ENCODE measurements at regions not wholly inside any gene's neighbourhood (a gene's known extent, or its start where the extent isn't known, plus 50 kb on each side); places are given as distances from the start of the nearest gene placed in this dataset.

DNA sequence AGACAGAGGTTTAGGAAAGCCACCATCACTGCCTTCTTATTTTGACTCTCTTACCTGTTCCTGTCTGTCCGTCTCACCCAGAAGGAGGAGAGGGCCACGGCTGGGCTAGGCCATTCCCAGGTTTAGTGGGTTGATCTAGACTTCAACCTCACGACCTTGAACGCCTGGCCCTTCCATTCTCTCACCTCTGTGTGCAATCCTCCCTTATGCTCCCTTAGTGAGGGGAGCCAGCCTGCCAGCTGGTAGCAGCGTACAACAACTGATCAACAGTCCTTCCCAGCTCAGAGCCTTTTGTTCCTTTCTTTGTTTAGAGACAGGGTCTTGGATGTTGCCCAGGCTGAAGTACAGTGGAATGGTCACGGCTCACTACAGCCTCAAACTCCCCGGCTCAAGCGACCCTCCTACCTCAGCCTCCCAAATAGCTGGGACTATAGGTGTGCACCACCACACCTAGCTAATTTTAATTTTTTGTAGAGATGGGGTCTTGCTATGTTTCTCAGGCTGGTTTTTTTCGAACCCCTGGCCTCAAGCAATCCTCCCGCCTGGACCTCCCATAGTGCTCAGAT, 123.9 kb downstream of the ZNF664 start:
- no peak for DNase-seq

- no peak for DNase-seq
Measured at GRCh38 chr12:124097701-124098100, 124.7 kb downstream of the ZNF664 start.

- no peak for DNase-seq
Measured at GRCh38 chr12:124098101-124098757, 125.2 kb downstream of the ZNF664 start.

DNA sequence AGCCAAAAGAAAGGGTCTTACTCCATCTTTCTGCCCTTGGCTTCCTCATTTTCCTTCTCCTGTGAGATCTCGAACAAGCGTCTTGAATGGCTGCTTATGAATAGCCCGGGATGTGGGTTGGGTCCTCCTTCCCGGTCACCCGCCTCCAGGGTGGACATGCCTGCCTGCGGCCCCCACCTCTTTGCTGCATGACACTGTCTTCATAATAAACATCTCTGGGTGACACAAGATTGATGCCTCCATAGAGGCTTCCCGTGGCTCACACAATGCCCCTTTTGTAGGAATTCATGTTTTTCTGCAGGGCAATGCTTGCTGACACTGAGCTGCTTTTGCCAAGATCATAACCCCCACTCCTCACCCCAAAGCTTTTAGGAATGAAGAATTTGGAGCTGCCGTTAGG, 125.9 kb downstream of the ZNF664 start:
- DNase-seq = no peak

DNA sequence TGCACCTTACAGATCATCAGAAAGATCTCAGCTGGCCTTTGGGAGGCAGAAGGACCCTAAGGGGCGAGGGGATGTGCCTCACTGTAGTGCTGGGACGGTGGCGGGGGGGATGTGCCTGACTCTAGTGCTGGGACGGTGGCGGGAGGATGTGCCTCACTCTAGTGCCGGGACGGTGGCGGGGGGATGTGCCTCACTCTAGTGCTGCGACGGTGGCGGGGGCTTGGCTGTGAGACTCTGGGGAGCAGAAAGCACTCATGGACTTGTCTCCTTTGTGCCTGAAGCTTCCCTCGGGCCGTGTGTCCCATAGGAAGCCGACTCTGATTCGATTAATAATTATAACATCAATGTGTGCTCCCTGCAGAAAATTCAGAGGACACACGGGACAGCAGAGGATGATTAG, 126.6 kb downstream of the ZNF664 start:
- DNase-seq = no peak

DNA sequence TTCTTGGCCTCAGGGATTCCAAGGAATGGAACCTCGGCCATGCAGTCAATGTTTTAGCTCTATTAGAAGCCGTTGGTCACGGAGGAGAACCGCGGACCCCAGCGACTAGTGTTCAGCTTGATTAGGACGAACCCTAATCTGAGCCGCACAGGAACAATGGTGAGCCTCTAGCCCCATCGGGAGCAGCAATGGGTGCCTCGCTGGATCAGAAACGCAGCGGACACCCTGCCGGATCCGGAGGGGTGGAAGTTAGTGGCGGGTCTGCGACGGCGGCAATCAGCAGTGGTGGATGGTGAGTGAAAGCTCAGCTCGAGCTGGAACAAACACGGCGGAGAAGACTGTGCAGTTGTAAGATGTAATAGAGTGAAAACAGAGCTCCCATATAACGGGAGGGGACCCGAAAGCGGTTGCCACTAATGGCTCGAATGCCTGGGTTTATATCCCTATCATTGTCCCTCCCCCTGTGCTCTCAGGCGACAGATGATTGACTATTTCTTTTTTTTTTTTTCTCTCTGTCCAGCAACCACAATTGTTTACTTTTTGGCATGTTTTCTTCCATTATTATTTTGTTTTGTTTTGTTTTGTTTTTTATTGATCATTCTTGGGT, 127.7 kb downstream of the ZNF664 start:
- DNase-seq = no peak

GRCh38 chr12:124105546-124105945, 132.5 kb downstream of the ZNF664 start:
- DNase-seq = no peak

DNA sequence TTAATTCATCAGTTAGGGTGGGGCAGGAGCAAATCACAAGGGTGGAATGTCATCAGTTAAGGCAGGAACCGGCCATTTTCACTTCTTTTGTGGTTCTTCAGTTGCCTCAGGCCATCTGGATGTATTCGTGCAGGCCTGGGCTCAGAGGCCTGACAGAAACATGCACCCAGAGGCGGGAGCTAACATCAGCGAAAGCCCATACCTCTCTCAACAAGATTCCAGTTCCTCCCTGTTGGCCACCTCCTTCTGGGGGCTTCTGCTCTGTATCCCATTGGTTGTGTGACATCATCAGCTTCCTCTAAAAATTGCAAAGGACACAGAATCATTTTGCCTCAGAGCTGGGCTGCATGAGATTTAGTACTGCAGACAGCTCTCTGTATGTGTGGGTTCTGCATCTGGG, 134.3 kb downstream of the ZNF664 start:
- DNase-seq = no peak

GRCh38 chr12:124109760-124110159, 136.7 kb downstream of the ZNF664 start:
- peak; percentile 18 for DNase-seq

DNA sequence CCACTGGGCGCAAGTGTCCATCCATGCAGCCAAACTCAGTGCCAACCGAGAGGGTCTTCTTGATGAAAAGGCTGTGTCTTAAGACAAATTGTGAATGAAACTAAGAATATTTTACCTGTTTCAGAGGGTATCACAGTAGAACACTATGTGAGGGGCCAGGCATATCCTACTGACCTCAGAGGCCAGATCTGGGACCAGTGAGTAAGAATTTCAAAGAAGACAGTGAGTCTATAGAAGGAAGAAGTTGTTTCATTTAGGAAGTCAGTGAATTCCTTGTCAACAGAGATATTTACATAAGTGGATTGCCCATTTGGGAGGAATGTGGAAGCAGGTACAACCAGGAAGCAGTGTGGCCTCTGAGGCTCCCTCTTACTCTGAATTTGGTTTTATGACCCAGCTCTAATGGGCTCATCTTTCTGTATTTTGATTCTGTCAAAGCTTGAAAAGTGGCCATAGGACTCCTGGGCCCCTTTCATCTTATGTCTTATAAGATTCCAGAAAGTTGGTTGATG, 137.4 kb downstream of the ZNF664 start:
- DNase-seq = no peak

- no peak for DNase-seq
Measured at GRCh38 chr12:124111006-124111405, 138.0 kb downstream of the ZNF664 start.

DNA sequence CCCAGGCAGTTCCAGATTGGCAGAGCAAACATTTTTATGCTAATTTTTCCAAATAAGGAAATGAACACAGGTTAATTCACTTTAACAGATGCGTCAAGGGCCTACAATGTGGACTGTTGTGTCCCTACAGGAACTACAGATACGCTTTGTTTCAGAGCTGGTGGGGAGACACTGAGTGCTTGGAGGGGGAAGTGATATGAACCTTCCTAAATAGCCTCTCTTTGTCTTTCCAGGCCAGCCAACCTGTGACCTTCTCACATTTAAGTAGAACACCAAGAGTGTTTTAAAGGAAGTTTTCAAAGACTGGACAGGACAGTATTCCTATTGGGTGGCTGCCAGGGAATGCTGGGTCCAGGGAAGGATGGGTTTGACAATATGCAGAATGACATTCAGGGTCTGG, 141.3 kb downstream of the ZNF664 start:
- DNase-seq = no peak

DNA sequence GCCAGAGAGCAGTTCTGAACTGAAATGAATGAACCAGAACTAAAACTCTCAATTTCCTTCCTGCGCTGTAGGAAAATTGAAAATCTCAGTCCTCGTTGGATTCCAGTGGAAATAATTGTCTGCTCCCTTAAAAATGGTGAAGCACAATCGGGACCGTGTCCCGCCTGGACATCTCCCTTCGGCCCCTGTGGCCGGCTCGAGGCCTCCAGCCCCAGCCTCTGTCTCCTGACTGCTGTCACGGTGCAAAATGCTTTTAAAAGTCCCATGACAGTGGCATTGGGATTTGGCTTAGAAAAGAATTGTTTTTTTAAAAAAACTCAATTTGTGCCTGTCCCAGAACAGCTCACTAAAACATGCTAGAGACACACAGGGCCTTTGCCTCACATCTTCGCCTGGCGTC, 142.5 kb downstream of the ZNF664 start:
- DNase-seq = no peak

- DNase-seq = no peak
Measured at GRCh38 chr12:124115976-124116690, 143.1 kb downstream of the ZNF664 start.

DNA sequence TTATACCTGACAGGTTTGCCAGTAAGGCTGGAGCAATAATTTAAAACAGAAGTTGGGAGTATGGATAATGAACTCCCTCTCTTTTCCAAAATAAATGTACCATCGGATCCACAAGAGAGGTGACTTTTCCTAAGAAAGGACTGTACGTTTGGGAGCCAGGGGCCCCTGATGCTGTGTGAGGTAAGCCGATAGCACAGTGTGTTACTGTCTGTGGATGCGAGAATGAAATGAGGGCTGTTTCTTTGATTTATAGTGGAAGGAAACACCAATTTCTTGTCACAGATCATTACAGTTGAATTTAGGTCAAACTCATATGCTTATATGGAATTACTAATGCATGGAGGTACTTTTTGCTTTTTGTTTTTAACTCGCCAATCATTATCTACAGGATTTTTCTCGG, 147.7 kb downstream of the ZNF664 start:
- DNase-seq = no peak

GRCh38 chr12:124122722-124123121, 149.7 kb downstream of the ZNF664 start:
- no peak for DNase-seq

GRCh38 chr12:124123296-124124000, 150.4 kb downstream of the ZNF664 start:
- DNase-seq = no peak

DNA sequence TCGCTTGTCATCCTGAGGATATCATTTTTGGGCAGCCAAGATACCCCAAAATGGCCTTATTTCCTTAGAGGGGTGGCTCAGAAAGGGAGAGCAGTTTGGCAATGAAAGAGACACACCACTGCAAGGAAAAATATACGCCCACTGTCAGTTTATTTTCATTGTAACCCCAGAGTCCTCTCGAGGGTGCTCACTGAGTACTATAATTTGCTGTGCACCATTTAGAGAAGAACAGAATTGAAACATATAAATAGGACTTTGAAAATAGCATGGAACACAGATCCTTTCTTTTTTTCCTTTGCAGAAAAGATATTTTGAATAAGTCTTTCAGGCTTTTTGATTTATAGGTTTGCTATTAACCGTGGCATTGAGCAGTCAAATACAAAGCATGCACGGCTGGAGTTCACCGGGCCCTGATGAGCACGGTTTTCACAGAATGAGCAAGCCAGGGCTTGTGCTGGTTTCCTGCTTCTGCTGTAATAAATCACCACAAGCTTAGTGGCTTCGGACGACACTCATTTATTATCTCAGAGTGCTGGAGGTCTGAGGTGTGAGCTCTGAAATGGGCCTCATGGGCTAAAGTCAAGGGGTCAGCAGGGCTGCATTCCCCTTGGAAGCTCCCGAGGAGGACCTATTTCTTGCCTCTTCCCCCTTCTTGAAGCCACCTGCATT, 152.3 kb downstream of the ZNF664 start:
- no peak for DNase-seq

DNA sequence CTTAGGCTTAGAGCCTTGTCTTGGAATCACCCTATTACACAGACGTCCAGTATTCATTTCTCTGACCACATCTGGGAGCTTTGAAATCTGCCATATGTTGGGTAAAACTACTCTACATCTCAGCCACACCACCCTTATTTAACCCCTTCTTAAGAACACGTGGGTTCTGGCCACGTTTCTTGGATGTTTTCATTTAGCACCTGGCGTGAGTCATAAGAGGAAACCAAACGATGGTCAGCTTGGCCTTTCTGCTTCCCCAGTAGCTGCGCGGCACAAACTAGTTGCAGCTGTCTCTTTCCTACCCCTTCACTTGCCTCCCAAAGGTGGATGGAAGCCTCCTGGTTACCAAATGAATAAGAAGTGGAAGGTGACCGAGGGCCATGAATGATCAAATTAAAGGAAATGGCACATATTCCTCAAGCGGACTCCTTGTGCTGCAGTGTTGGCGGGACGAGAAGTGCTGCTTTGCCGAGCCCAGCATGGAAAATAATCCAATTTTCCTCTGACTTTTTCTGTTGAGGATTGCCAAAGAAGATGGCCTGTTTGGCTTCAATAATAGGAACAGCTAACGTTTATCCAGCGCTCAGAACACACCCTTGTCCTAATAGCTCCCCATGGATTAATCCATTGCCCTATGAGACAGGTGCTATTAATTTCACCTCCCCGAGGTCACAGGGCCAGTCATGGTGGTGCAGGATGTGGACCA, 154.1 kb downstream of the ZNF664 start:
- DNase-seq = no peak

DNA sequence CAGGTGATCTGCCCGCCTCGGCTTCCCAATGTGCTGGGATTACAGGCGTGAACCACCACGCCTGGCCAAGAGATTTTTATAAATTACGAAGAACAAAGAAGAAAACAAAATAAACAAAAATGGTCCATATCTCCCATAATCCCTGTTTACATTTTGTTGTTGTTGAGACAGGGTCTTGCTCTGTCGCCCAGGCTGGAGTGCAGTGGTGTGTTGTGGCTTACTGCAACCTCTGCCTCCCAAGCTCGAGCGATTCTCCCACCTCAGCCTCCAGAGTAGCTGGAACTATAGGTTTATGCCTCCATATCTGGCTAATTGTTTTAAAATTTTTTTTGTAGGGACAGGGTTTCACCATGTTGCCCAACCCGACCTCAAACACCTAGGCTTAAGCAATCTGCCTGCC, 156.1 kb downstream of the ZNF664 start:
- no peak for DNase-seq
